ENCODE measurements at regions not wholly inside any gene's neighbourhood (a gene's known extent, or its start where the extent isn't known, plus 50 kb on each side); places are given as distances from the start of the nearest gene placed in this dataset.

DNA sequence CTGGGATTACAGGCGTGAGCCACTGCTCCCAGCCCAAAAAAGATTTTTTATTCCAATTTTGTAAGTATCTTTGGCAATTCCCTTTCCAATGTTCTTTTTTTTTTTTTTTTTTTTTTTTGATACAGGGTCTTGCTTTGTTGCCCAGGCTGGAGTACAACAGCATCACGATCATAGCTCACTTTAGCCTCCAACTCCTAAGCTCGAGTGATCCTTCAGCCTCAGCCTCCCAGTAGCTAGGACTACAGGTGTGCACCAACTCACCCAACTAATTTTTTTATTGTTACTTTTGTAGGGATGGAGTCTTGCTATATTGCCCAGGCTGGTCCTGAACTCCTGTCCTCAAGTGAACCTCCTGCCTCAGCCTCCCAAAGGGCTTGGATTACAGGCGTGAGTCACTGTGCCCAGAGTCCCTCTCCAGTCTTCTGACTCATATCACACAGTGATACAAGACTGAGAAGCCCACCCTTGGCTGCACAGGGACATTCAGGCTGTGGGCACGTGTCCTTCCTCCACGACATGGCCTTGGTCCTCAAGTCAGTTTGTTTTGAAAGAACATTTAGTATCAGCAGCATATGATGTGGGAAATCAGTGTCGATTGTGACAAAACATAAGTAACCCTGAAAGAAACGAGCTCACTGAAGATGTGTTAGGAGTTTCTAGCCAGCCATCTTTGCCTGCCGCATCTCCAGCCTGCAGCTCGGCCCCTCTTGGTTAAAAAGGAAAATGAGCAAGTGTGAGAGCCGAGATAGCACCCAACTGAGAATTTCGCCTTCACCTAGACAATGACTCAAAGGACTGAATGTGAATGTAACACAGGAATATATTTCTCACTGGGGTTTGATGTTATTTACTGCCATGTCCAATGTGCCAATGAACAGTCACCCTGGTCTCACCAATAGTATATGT lies 175.5 kb downstream of the MN1 start:
- no peaks in the 10 kb centered on the region for H3K9me3 ChIP-seq (ENCODE audit: control insufficient read depth, low read length)
- no peaks in the 10 kb centered on the region for H3K36me3 ChIP-seq (ENCODE audit: control insufficient read depth, insufficient read depth, low read length)
- WGBS, 2 experiments (ENCODE audit: insufficient coverage in 2 of 2) = 85 to 92% methylated on average over 7 to 8 of the region's 12 CpGs
- H3K27ac ChIP-seq (ENCODE audit: low read depth, low read length, severe bottlenecking) = no peak overlapping the region
- H3K4me1 ChIP-seq (ENCODE audit: control insufficient read depth, insufficient read depth, low read length, poor library complexity, severe bottlenecking) = peaks cover 11% of the 10 kb centered on the region
- no peak overlapping the region for H3K4me3 ChIP-seq (ENCODE audit: extremely low read depth, insufficient read depth, low read length, poor library complexity, severe bottlenecking)

DNA sequence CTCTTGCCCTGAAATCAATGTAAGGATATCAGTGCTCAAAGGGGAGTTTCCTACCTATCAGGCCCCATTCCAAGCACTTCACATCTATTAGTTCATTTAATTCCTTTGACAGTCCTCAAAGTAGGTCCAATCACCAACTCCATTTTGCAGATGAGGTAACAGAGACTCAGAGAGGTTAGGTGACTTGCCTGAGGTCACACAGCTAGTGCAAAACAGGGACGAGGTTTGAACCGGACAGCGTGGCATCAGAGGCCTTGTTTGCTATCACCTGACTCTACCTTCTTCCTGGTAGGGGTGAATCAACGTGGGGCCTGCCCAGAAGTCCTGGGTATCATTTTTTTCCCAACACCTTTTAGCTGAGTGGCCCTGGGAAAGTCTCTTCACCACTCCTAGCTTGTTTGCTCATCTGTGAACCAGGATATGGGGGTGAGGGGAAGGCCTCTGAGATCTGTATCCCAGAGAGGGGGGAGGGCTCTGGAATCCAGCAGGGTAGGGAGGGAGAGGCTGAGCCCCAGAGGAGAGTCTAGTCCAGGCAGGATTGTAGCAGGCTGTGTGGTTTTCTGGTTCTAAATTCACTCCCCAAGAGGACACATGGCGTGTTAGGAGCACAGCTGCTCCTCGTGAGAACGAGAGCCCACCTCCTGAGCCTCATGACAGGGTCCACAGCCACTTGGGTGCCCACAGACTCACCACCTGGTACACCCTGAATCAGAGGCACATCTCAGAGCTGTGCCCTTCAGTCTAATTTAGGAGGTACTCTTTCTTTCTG lies 174.7 kb downstream of the MN1 start:
- WGBS, 2 experiments (ENCODE audit: insufficient coverage in 2 of 2) = 91 to 93% methylated on average over 6 to 7 of the region's 7 CpGs
- Histone ChIP-seq H3K27ac (ENCODE audit: low read depth, low read length, severe bottlenecking) (no peak overlapping the region), H3K9me3 (ENCODE audit: control insufficient read depth, low read length) (no peaks in the 10 kb centered on the region), H3K36me3 (ENCODE audit: control insufficient read depth, insufficient read depth, low read length) (no peaks in the 10 kb centered on the region), H3K4me1 (ENCODE audit: control insufficient read depth, insufficient read depth, low read length, poor library complexity, severe bottlenecking) (peaks cover 7% of the 10 kb centered on the region), H3K4me3 (ENCODE audit: extremely low read depth, insufficient read depth, low read length, poor library complexity, severe bottlenecking) (no peak overlapping the region)

GRCh38 chr22:27627444-27627833 lies 174.1 kb downstream of the MN1 start:
- H3K27ac ChIP-seq (ENCODE audit: low read depth, low read length, severe bottlenecking) = no peak overlapping the region
- H3K36me3 ChIP-seq (ENCODE audit: control insufficient read depth, insufficient read depth, low read length) = no peaks in the 10 kb centered on the region
- 86 to 91% methylated on average over 8 to 9 of the region's 9 CpGs for WGBS, 2 experiments (ENCODE audit: insufficient coverage in 2 of 2)
- no peaks in the 10 kb centered on the region for H3K9me3 ChIP-seq (ENCODE audit: control insufficient read depth, low read length)
- H3K4me3 ChIP-seq (ENCODE audit: extremely low read depth, insufficient read depth, low read length, poor library complexity, severe bottlenecking) = no peak overlapping the region
- H3K4me1 ChIP-seq (ENCODE audit: control insufficient read depth, insufficient read depth, low read length, poor library complexity, severe bottlenecking) = peaks cover 5% of the 10 kb centered on the region

DNA sequence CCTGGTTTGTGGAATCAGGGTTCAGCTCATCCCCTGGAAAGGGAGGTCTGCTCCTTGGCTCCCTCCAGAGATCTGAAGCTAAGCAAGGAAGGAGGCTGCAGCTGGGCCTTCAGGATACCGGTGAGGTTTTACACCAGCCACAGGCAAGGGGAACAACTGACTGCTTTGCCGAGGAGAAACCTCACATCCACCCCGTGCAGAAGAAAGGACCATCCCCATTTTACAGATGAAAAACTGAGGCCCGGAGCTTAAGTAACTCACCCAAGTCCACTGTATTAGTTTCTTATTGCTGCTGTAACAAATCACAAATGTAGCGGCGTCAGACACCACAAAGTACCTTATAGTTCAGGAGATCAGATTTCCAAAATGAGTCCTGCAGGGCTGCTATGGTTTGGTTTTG lies 173.7 kb downstream of the MN1 start:
- Histone ChIP-seq H3K36me3 (ENCODE audit: control insufficient read depth, insufficient read depth, low read length) (no peaks in the 10 kb centered on the region), H3K4me1 (ENCODE audit: control insufficient read depth, insufficient read depth, low read length, poor library complexity, severe bottlenecking) (peaks cover 5% of the 10 kb centered on the region), H3K27ac (ENCODE audit: low read depth, low read length, severe bottlenecking) (no peak overlapping the region), H3K9me3 (ENCODE audit: control insufficient read depth, low read length) (no peaks in the 10 kb centered on the region), H3K4me3 (ENCODE audit: extremely low read depth, insufficient read depth, low read length, poor library complexity, severe bottlenecking) (no peak overlapping the region)
- WGBS, 2 experiments (ENCODE audit: insufficient coverage in 2 of 2) = 78 to 80% methylated on average over 6 of the region's 6 CpGs

GRCh38 chr22:27628341-27628740 lies 173.2 kb downstream of the MN1 start:
- H3K4me3 ChIP-seq (ENCODE audit: extremely low read depth, insufficient read depth, low read length, poor library complexity, severe bottlenecking) = no peak overlapping the region
- no peaks in the 10 kb centered on the region for H3K9me3 ChIP-seq (ENCODE audit: control insufficient read depth, low read length)
- H3K27ac ChIP-seq (ENCODE audit: low read depth, low read length, severe bottlenecking) = no peak overlapping the region
- H3K36me3 ChIP-seq (ENCODE audit: control insufficient read depth, insufficient read depth, low read length) = no peaks in the 10 kb centered on the region
- peaks cover 5% of the 10 kb centered on the region for H3K4me1 ChIP-seq (ENCODE audit: control insufficient read depth, insufficient read depth, low read length, poor library complexity, severe bottlenecking)
- WGBS, 2 experiments (ENCODE audit: insufficient coverage in 2 of 2) = 89 to 92% methylated on average over 2 to 4 of the region's 8 CpGs

DNA sequence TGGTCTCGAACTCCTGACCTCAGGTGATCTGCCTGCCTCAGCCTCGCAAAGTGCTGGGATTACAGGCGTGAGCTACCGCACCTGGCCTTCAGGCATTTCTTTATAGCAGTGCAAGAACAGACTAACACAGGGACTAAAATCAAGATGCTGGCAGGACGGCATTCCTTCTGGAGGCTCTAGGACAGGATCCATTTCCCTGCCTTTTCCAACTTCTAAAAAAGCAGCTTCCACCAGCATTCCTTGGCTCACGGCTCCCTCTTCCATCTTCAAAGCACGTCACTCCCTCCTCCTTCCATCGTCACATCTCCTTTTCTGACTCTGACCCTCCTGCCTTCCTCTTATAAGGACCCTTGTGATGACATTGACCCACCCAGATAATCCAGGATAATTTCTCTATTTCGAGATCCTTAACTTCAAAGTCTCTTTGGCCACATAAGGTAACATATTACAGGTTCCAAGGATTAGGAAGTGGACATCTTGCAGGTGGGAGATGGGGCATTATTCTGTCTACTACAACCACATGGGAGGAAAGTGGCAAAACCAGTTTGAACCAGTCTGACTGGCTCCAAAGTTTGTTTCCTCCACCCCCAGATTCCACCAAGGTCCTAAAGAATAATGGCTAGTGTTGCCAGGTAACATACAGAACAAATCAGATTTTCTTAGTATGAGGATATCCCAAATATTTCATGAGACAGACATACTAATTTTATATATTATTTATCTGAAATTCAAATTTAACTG lies 172.5 kb downstream of the MN1 start:
- no peak overlapping the region for H3K27ac ChIP-seq (ENCODE audit: low read depth, low read length, severe bottlenecking)
- H3K4me3 ChIP-seq (ENCODE audit: extremely low read depth, insufficient read depth, low read length, poor library complexity, severe bottlenecking) = no peak overlapping the region
- no peaks in the 10 kb centered on the region for H3K36me3 ChIP-seq (ENCODE audit: control insufficient read depth, insufficient read depth, low read length)
- H3K9me3 ChIP-seq (ENCODE audit: control insufficient read depth, low read length) = no peaks in the 10 kb centered on the region
- H3K4me1 ChIP-seq (ENCODE audit: control insufficient read depth, insufficient read depth, low read length, poor library complexity, severe bottlenecking) = peaks cover under 1% of the 10 kb centered on the region
- WGBS, 2 experiments (ENCODE audit: insufficient coverage in 2 of 2) = 90 to 97% methylated on average over 7 to 8 of the region's 9 CpGs

DNA sequence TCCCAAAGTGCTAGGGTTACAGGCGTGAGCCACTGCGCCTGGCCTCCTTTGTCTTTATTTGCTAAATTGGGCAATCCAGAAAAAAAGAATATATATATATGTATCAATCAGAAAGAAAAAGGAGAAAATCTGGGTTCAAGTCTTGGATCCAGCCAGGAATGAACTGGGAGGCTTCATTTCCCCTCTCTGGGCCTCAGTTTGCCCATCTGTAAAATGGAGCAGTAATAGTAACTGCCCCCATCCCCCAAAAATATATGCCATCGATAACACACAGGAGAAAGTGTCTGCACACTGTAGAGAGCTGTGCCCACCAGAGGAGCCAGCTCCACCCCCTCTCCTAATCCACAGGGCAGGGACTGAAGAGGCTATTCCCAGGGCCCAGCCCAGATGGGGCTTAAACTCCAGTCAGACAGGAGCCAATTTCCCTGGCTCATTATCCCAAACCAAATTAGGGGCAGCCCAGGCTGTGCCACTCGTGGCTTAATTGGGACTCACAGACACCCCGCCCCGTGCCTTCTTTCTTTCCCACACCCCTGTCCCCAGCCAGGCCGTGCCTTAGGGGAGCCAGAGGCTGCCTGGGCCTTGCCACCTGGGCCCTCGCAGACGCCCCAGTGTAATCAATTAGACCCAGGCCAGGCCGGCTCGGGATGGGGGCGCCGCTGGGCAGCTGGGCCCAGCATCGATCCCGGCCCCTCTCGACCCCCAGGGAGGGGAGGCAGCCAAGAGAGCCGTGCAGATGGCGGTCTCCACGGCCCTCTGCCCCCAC lies 171.5 kb downstream of the MN1 start:
- Histone ChIP-seq H3K27ac (ENCODE audit: low read depth, low read length, severe bottlenecking) (no peak overlapping the region), H3K9me3 (ENCODE audit: control insufficient read depth, low read length) (no peaks in the 10 kb centered on the region), H3K36me3 (ENCODE audit: control insufficient read depth, insufficient read depth, low read length) (no peaks in the 10 kb centered on the region), H3K4me1 (ENCODE audit: control insufficient read depth, insufficient read depth, low read length, poor library complexity, severe bottlenecking) (no peaks in the 10 kb centered on the region), H3K4me3 (ENCODE audit: extremely low read depth, insufficient read depth, low read length, poor library complexity, severe bottlenecking) (no peak overlapping the region)
- 59 to 68% methylated on average over 5 to 11 of the region's 19 CpGs for WGBS, 2 experiments (ENCODE audit: insufficient coverage in 2 of 2)

DNA sequence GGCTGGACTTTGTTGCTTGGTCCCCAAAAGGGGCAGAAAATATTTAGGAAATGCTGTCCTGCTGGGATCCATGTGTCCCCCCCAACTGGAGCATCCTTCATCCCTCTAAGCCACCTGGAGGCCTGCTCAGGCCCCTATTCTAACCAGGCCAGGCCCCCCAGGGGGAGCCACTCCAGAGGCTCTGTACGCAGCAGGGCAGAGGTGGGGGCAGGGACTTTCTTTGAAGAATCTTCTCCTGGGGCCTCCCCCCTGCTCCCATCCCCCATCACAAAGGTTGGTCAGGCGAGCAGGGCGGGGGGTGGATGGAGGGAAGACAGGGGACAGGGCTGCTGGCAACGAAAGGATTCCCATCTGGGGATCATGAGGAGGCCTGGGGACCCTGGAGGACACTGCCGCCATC lies 170.8 kb downstream of the MN1 start:
- no peak overlapping the region for H3K4me3 ChIP-seq (ENCODE audit: extremely low read depth, insufficient read depth, low read length, poor library complexity, severe bottlenecking)
- WGBS, 2 experiments (ENCODE audit: insufficient coverage in 2 of 2) = no CpG with 5 or more reads among the region's 5 CpGs
- H3K4me1 ChIP-seq (ENCODE audit: control insufficient read depth, insufficient read depth, low read length, poor library complexity, severe bottlenecking) = no peaks in the 10 kb centered on the region
- no peaks in the 10 kb centered on the region for H3K36me3 ChIP-seq (ENCODE audit: control insufficient read depth, insufficient read depth, low read length)
- H3K9me3 ChIP-seq (ENCODE audit: control insufficient read depth, low read length) = no peaks in the 10 kb centered on the region
- no peak overlapping the region for H3K27ac ChIP-seq (ENCODE audit: low read depth, low read length, severe bottlenecking)

GRCh38 chr22:27631641-27632040 lies 169.9 kb downstream of the MN1 start:
- H3K27ac ChIP-seq (ENCODE audit: low read depth, low read length, severe bottlenecking) = no peak overlapping the region
- H3K4me3 ChIP-seq (ENCODE audit: extremely low read depth, insufficient read depth, low read length, poor library complexity, severe bottlenecking) = no peak overlapping the region
- 94 to 100% methylated on average over 1 of the region's 1 CpG for WGBS, 2 experiments (ENCODE audit: insufficient coverage in 2 of 2)
- H3K36me3 ChIP-seq (ENCODE audit: control insufficient read depth, insufficient read depth, low read length) = no peaks in the 10 kb centered on the region
- H3K9me3 ChIP-seq (ENCODE audit: control insufficient read depth, low read length) = no peaks in the 10 kb centered on the region
- no peaks in the 10 kb centered on the region for H3K4me1 ChIP-seq (ENCODE audit: control insufficient read depth, insufficient read depth, low read length, poor library complexity, severe bottlenecking)
